ENCODE measurements at regions not wholly inside any gene's neighbourhood (a gene's known extent, or its start where the extent isn't known, plus 50 kb on each side); places are given as distances from the start of the nearest gene placed in this dataset.

GRCh38 chr1:30268923-30269666, 454.3 kb downstream of the MATN1 start:
- Mint-ChIP-seq H3K4me1 (ENCODE audit: low read depth) (no peaks in the 10 kb centered on the region), H3K9me3 (no peaks in the 10 kb centered on the region), H3K27ac (no peak overlapping the region), H3K4me3 (no peak overlapping the region), H3K27me3 (peaks cover 4% of the 10 kb centered on the region), H3K36me3 (ENCODE audit: low read depth) (no peaks in the 10 kb centered on the region)
- intact Hi-C loops (cut with micrococcal nuclease), result no loop called here

DNA sequence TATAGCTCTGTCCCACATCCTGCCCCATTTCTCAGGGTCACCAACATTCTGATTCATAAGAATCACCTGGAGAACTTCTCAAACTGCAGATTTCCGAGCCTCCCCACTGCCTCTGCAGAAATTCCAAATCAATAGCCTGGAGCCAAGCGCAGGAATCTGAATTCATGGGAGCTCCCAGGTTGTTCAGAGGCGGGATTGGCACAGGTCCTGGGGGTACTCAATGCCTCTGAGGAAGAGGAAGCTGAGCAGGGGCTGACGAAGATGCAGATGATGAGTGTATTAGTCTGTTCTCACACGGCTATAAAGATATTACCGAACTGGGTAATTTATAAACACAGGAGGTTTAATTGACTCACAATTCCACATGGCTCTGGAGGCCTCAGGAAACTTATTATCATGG, 455.5 kb downstream of the MATN1 start:
- H3K27ac Mint-ChIP-seq, result no peak overlapping the region

GRCh38 chr1:30267046-30267445, 456.3 kb downstream of the MATN1 start:
- Mint-ChIP-seq H3K4me1 (ENCODE audit: low read depth) (no peaks in the 10 kb centered on the region), H3K27me3 (peaks cover 3% of the 10 kb centered on the region), H3K4me3 (no peak overlapping the region), H3K27ac (no peak overlapping the region), H3K9me3 (no peaks in the 10 kb centered on the region), H3K36me3 (ENCODE audit: low read depth) (no peaks in the 10 kb centered on the region)
- intact Hi-C loops (cut with micrococcal nuclease), result no loop called here

More for the DNA sequence above, 455.5 kb downstream of the MATN1 start:
- Mint-ChIP-seq H3K4me3 (no peak overlapping the region), H3K4me1 (ENCODE audit: low read depth) (no peaks in the 10 kb centered on the region), H3K9me3 (no peaks in the 10 kb centered on the region), H3K27me3 (peaks cover 4% of the 10 kb centered on the region), H3K36me3 (ENCODE audit: low read depth) (no peaks in the 10 kb centered on the region)
- intact Hi-C loops (cut with micrococcal nuclease), result no loop called here

- H3K36me3 Mint-ChIP-seq (ENCODE audit: low read depth), result no peaks in the 10 kb centered on the region
- peaks cover 4% of the 10 kb centered on the region for H3K27me3 Mint-ChIP-seq
- H3K4me3 Mint-ChIP-seq, result no peak overlapping the region
- intact Hi-C loops (cut with micrococcal nuclease), result no loop called here
- no peaks in the 10 kb centered on the region for H3K4me1 Mint-ChIP-seq (ENCODE audit: low read depth)
- no peak overlapping the region for H3K27ac Mint-ChIP-seq
- no peaks in the 10 kb centered on the region for H3K9me3 Mint-ChIP-seq
Measured at GRCh38 chr1:30265127-30266070, 458.0 kb downstream of the MATN1 start.

GRCh38 chr1:30264672-30265025, 458.7 kb downstream of the MATN1 start:
- no peak overlapping the region for H3K27ac Mint-ChIP-seq
- H3K36me3 Mint-ChIP-seq (ENCODE audit: low read depth), result no peaks in the 10 kb centered on the region
- intact Hi-C loops (cut with micrococcal nuclease), result no loop called here
- no peak overlapping the region for H3K4me3 Mint-ChIP-seq
- peaks cover 6% of the 10 kb centered on the region for H3K27me3 Mint-ChIP-seq
- no peaks in the 10 kb centered on the region for H3K9me3 Mint-ChIP-seq
- no peaks in the 10 kb centered on the region for H3K4me1 Mint-ChIP-seq (ENCODE audit: low read depth)

GRCh38 chr1:30263888-30264671, 459.3 kb downstream of the MATN1 start:
- H3K36me3 Mint-ChIP-seq (ENCODE audit: low read depth), result no peaks in the 10 kb centered on the region
- no peak overlapping the region for H3K27ac Mint-ChIP-seq
- intact Hi-C loops (cut with micrococcal nuclease), result no loop called here
- peaks cover 11% of the 10 kb centered on the region for H3K27me3 Mint-ChIP-seq
- H3K4me3 Mint-ChIP-seq, result no peak overlapping the region
- no peaks in the 10 kb centered on the region for H3K4me1 Mint-ChIP-seq (ENCODE audit: low read depth)
- no peaks in the 10 kb centered on the region for H3K9me3 Mint-ChIP-seq

DNA sequence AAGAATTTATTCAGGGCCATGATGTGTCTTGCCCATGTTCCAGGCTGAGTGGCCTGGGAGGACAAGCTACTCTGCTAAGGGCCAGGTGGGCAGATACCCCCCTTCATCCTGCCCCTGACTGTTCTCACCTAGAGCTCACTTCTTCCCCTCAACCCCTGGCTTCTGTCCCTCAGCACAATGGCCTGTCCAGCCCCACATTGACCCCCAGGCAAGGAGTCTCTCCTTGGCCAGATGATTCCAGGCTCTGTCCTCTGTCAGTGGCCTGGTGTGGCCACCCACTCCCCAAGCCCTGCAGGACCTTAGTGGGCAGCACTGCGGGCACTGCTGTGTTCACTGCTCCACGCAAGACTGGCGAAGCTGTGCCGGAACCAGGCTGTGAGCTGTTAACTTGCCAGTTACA, 460.0 kb downstream of the MATN1 start:
- Mint-ChIP-seq H3K27ac (no peak overlapping the region), H3K9me3 (no peaks in the 10 kb centered on the region), H3K27me3 (peaks cover 12% of the 10 kb centered on the region), H3K4me3 (no peak overlapping the region), H3K36me3 (ENCODE audit: low read depth) (no peaks in the 10 kb centered on the region), H3K4me1 (ENCODE audit: low read depth) (no peaks in the 10 kb centered on the region)
- intact Hi-C loops (cut with micrococcal nuclease), result no loop called here

DNA sequence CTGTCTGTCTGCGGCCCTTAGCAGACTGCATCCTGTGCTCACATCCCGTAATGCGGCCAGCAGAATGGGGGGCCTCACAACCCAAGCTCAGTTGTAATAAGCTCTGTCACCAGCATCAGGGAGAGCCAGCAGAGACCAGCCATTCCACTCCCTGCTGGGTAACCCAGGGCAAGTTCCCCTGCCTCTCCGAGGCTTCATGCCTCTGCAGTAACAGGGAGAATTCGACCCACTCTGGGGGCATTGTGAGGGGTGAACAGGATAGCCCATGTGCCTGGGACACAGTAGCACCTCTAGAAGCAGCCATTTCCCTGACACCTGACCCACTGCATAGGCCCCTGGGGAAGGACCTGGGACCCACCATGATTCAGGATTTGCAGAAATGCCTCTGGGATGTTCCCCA, 461.2 kb downstream of the MATN1 start:
- Mint-ChIP-seq H3K27ac (no peak overlapping the region), H3K4me1 (ENCODE audit: low read depth) (no peaks in the 10 kb centered on the region)

DNA sequence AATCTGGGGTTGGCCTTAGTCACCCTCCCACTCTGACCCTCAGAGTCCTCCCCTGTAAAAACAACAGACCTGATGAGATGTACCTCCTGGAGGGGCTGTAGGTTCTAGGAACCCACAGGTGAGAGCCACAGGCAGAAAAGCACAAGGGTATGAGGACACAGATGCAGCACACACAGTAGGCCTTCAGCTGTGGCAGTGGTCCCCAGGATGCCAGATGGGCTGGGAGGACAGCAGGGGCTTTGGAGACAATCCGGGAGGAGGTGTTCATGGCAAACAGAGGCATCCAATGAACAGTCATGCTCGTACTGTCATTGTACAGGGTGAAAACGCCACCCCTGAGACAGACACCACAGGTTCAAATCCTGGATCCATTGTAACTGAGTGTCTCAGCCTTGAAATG, 463.1 kb downstream of the MATN1 start:
- Mint-ChIP-seq H3K36me3 (ENCODE audit: low read depth) (no peaks in the 10 kb centered on the region), H3K9me3 (no peaks in the 10 kb centered on the region), H3K27me3 (peaks cover 12% of the 10 kb centered on the region), H3K4me1 (ENCODE audit: low read depth) (no peaks in the 10 kb centered on the region), H3K4me3 (no peak overlapping the region), H3K27ac (no peak overlapping the region)
- intact Hi-C loops (cut with micrococcal nuclease), result no loop called here

More for the DNA sequence above, 461.2 kb downstream of the MATN1 start:
- intact Hi-C loops (cut with micrococcal nuclease), result no loop called here
- H3K27me3 Mint-ChIP-seq, result peaks cover 12% of the 10 kb centered on the region
- no peaks in the 10 kb centered on the region for H3K36me3 Mint-ChIP-seq (ENCODE audit: low read depth)
- H3K9me3 Mint-ChIP-seq, result no peaks in the 10 kb centered on the region
- no peak overlapping the region for H3K4me3 Mint-ChIP-seq

DNA sequence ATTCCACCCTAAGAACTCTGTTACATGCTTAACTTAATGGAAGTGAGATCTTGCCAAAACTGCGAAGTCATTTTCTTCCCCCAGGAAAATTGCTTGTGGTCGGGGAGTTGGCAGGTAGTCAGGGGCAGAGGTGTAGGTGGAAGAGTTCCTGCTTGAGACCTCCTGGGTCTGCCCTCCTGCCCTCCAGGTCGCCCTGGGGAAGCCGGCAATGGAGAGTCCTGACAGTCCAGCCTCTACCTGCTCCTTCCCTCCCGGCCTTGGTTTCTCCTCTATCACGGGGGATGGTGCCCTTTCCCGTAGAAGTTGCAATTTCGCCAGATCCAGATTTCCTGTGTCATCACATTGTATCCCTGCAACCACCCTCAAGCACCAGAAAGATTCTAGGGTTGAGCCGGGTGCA, 463.8 kb downstream of the MATN1 start:
- Mint-ChIP-seq H3K36me3 (ENCODE audit: low read depth) (no peaks in the 10 kb centered on the region), H3K9me3 (no peaks in the 10 kb centered on the region), H3K4me1 (ENCODE audit: low read depth) (no peaks in the 10 kb centered on the region), H3K27ac (no peak overlapping the region), H3K4me3 (no peak overlapping the region), H3K27me3 (peaks cover 12% of the 10 kb centered on the region)
- intact Hi-C loops (cut with micrococcal nuclease), result no loop called here

DNA sequence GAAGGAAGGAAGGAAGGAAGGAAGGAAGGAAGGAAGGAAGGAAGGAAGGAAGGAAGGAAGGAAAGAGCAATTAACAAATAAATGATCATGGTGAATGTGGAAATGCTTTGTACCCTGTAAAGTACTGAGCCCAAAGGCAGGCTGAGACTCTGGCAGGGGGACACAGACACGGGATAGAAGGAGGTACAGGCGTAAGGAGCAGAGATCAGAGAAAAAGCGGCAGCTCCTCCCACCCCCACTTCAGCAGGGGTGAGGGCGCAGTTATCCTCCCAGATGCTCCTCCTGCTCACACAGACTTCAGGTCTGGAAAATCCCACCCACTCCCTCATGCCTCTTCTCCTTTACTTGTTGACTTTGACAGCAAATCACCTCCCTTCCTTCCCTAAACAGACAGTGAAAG, 464.5 kb downstream of the MATN1 start:
- Mint-ChIP-seq H3K27ac (no peak overlapping the region), H3K36me3 (ENCODE audit: low read depth) (no peaks in the 10 kb centered on the region), H3K9me3 (no peaks in the 10 kb centered on the region), H3K4me3 (no peak overlapping the region), H3K4me1 (ENCODE audit: low read depth) (no peaks in the 10 kb centered on the region), H3K27me3 (peaks cover 14% of the 10 kb centered on the region)
- intact Hi-C loops (cut with micrococcal nuclease), result no loop called here

DNA sequence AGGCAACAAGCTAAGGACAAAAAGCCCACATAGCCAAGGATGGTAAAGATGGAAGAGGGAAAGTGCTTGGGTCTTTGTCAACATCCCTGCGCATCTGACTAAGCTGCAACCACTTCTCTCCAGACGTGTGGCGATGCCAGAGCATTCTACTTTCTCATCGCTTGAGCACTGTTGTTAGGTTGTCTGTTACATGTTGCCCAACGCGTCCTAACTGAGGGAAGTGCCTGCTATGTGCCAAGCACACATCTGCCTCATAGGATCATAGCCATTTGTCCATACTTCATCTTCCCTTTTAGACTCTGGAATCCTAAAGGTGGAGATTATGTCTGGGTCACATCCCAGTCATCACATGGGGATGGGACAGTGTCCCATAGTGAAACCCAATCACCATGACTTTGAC, 464.9 kb downstream of the MATN1 start:
- peaks cover 16% of the 10 kb centered on the region for H3K27me3 Mint-ChIP-seq
- no peaks in the 10 kb centered on the region for H3K4me1 Mint-ChIP-seq (ENCODE audit: low read depth)
- H3K9me3 Mint-ChIP-seq, result no peaks in the 10 kb centered on the region
- H3K4me3 Mint-ChIP-seq, result no peak overlapping the region
- H3K36me3 Mint-ChIP-seq (ENCODE audit: low read depth), result no peaks in the 10 kb centered on the region
- H3K27ac Mint-ChIP-seq, result no peak overlapping the region
- intact Hi-C loops (cut with micrococcal nuclease), result no loop called here

GRCh38 chr1:30257742-30258380, 465.5 kb downstream of the MATN1 start:
- no peak overlapping the region for H3K4me3 Mint-ChIP-seq
- intact Hi-C loops (cut with micrococcal nuclease), result no loop called here
- H3K27ac Mint-ChIP-seq, result no peak overlapping the region
- H3K9me3 Mint-ChIP-seq, result no peaks in the 10 kb centered on the region
- peaks cover 16% of the 10 kb centered on the region for H3K27me3 Mint-ChIP-seq
- H3K36me3 Mint-ChIP-seq (ENCODE audit: low read depth), result no peaks in the 10 kb centered on the region
- H3K4me1 Mint-ChIP-seq (ENCODE audit: low read depth), result no peaks in the 10 kb centered on the region

Measured in dendritic cell treated with granulocyte-macrophage colony-stimulating factor and Interleukin-4, amounts not matched to agents 40 ng/mL and 50 ng/mL, for 4 days (primary cell).